Gastrocnemius medialis (tissue), 4 donors: ENCODE measurements at regions not wholly inside any gene's neighbourhood (a gene's known extent, or its start where the extent isn't known, plus 50 kb on each side); places are given as distances from the start of the nearest gene placed in this dataset.
"Not testable (repeated sequence)": the region's sequence is repeated elsewhere in the genome, so short reads cannot be mapped to it uniquely, and the experiment has no call there.

ENCODE experiments used
- ATAC-seq, 2 donors: fragments of 150-250 bp; one replicate each; pipeline ENCODE4 v1.9.1; 2016
- DNase-seq, 2 donors: peaks; one replicate each; pipeline ENCODE4 v3.0.0-alpha.2; 2019
- H3K27ac ChIP-seq, 4 donors: fragments of 200-600 bp; sonication (generic); 1 replicate in 1 of 4; 2 replicates in 3 of 4; pipeline ENCODE4 v1.5.1; 2016 to 2018; ENCODE audit warnings: mild to moderate bottlenecking in 2 of 4, moderate library complexity in 1 of 4
- H3K27me3 ChIP-seq, 3 donors: fragments of 200-600 bp; sonication (generic) in 2 of 3; 1 replicate in 1 of 3; 2 replicates in 2 of 3; pipeline versions ENCODE4 v1.5.1 to v1.6.0; 2016 to 2019; ENCODE audit warnings: mild to moderate bottlenecking in 1 of 3, moderate library complexity in 1 of 3
- H3K36me3 ChIP-seq, 2 donors: fragments of 200-600 bp; sonication (generic) in 1 of 2; one replicate each; pipeline ENCODE4 v1.5.1; 2017 to 2018
- H3K4me1 ChIP-seq, 2 donors: fragments of 200-600 bp; sonication (generic) in 1 of 2; one replicate each; pipeline ENCODE4 v1.5.1; 2016 to 2017; ENCODE audit warnings: mild to moderate bottlenecking in 2 of 2
- H3K4me3 ChIP-seq, 4 donors: fragments of 200-600 bp; sonication (generic) in 3 of 4; 1 replicate in 1 of 4; 2 replicates in 3 of 4; pipeline ENCODE4 v1.5.1; 2016 to 2019; ENCODE audit warnings: mild to moderate bottlenecking in 2 of 4
- H3K9me3 ChIP-seq, 3 donors: fragments of 200-600 bp; sonication (generic) in 2 of 3; 1 replicate in 1 of 3; 2 replicates in 2 of 3; pipeline ENCODE4 v1.5.1; 2016 to 2019
- POLR2A ChIP-seq, 2 donors: fragments of 450-650 bp; IDR thresholded peaks; one replicate each; pipeline ENCODE4 v1.6.1; 2017; ENCODE audit warnings: antibody characterized with exemption in 2 of 2, mild to moderate bottlenecking in 2 of 2, moderate library complexity in 2 of 2
- in situ Hi-C, 4 donors: fragments of 200-750 bp; cut with MboI; loops; one replicate each; pipeline versions ENCODE4 v1.15.0 to v1.8.0; 2017; ENCODE audit warnings: low sequenced_read_pairs in 4 of 4
- intact Hi-C: fragments of 100-400 bp; cut with DNase I; formaldehyde crosslinking; loops from one replicate; pipeline ENCODE4 v1.15.1; 2023; ENCODE audit warnings: low total_unique reads
- TF ChIP-seq, protein P1 (sequence below), 5 experiments: fragments of 450-650 bp in 3 of 5; fragments of 200-600 bp in 2 of 5; sonication (generic) in 2 of 5; IDR thresholded peaks in 4 of 5; conservative IDR thresholded peaks in 1 of 5; 1 replicate in 4 of 5; 2 replicates in 1 of 5; pipeline ENCODE4 v1.5.1; 2016 to 2019; ENCODE audit warnings: antibody characterized with exemption in 5 of 5, mild to moderate bottlenecking in 3 of 5, moderate library complexity in 3 of 5

DNA sequence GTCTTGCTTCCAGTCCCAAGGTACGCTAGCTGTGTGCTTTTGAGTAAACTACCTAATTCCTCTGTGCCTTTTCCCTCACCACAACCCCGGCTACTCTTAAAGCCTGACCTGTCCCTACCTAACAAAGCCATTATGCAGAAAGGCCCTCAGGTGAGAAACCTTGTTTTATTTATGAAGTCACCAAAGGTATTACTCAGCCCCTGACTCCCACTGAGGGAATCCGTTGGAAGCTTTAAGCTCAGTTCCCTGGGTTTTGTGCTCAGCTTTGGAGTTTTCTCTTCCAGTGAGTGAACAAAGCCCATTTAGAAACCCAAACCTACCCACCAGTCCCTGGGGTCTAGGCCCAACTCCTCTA is 90.9 kb downstream of the APIP start:
- Histone ChIP-seq H3K4me3 (no peak overlapping the region), H3K4me1 (no peaks in the 10 kb centered on the region), H3K27ac (no peak overlapping the region), H3K36me3 (no peaks in the 10 kb centered on the region), H3K9me3 (no peaks in the 10 kb centered on the region), H3K27me3 (no peaks in the 10 kb centered on the region)
- TF ChIP-seq POLR2A (IDR thresholded peaks at IDR 0.05), result no peak
- TF ChIP-seq, protein P1, sequence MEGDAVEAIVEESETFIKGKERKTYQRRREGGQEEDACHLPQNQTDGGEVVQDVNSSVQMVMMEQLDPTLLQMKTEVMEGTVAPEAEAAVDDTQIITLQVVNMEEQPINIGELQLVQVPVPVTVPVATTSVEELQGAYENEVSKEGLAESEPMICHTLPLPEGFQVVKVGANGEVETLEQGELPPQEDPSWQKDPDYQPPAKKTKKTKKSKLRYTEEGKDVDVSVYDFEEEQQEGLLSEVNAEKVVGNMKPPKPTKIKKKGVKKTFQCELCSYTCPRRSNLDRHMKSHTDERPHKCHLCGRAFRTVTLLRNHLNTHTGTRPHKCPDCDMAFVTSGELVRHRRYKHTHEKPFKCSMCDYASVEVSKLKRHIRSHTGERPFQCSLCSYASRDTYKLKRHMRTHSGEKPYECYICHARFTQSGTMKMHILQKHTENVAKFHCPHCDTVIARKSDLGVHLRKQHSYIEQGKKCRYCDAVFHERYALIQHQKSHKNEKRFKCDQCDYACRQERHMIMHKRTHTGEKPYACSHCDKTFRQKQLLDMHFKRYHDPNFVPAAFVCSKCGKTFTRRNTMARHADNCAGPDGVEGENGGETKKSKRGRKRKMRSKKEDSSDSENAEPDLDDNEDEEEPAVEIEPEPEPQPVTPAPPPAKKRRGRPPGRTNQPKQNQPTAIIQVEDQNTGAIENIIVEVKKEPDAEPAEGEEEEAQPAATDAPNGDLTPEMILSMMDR (IDR thresholded peaks at IDR 0.05 in 4 of 5, conservative IDR thresholded peaks at IDR 0.05 in 1 of 5), result no peak
- no peak for DNase-seq
- ATAC-seq, result no peak
- in situ Hi-C loops, result no loop called here
- intact Hi-C loops, result no loop called here

DNA sequence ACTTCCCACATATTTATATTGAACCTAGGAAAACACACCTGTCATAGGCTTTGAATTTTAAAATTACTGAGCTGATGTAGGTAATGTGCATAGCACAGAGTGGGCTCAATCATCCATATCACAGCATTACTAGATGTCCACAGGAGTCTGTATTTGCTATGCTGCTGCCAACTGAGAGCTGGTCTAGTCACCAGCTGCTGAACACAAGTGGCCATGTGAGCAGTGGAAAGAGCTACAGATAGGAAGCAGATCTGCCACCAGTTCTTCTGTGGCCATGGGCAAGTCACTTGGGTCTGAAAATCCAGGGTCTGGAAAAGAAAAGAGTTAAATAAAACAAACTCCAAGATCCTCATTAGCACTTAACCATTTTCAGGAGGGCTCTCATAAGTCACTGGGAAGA is 91.8 kb downstream of the APIP start:
- ATAC-seq, result no peak

DNA sequence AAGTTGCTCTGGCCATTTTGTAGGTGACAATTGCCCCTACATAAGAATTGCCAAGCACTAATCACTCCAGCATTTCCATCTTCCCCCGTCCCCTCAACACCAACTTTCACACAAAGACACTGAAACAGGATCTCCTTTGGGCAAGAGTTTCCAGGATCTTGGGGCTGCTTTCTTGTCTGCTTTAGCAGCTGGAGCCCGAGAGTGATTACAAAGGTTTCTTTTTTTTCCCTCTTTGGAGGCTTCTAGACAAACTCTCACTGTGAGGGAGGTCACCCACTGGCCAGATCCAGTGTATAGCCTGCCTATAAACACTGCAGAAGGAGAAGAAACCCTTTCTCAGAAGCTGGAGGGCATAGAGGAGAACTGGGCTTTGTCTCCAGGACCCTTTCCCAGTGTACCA is 92.5 kb downstream of the APIP start:
- H3K4me1 ChIP-seq, result no peaks in the 10 kb centered on the region
- TF ChIP-seq, protein P1 (IDR thresholded peaks at IDR 0.05 in 4 of 5, conservative IDR thresholded peaks at IDR 0.05 in 1 of 5), result no peak
- no peak for TF ChIP-seq POLR2A (IDR thresholded peaks at IDR 0.05)
- intact Hi-C loops (no loop called here), in situ Hi-C loops (no loop called here)
- H3K27ac ChIP-seq, result no peak overlapping the region
- H3K9me3 ChIP-seq, result no peaks in the 10 kb centered on the region
- H3K36me3 ChIP-seq, result no peaks in the 10 kb centered on the region
- ATAC-seq (no peak), DNase-seq (no peak)
- H3K27me3 ChIP-seq, result no peaks in the 10 kb centered on the region
- no peak overlapping the region for H3K4me3 ChIP-seq

More for the DNA sequence above, 91.8 kb downstream of the APIP start:
- no peaks in the 10 kb centered on the region for H3K36me3 ChIP-seq
- no peak overlapping the region for H3K4me3 ChIP-seq
- H3K9me3 ChIP-seq, result no peaks in the 10 kb centered on the region
- no peaks in the 10 kb centered on the region for H3K4me1 ChIP-seq
- no peaks in the 10 kb centered on the region for H3K27me3 ChIP-seq
- intact Hi-C loops (no loop called here), in situ Hi-C loops (no loop called here)
- TF ChIP-seq POLR2A (IDR thresholded peaks at IDR 0.05), result no peak
- TF ChIP-seq, protein P1 (IDR thresholded peaks at IDR 0.05 in 4 of 5, conservative IDR thresholded peaks at IDR 0.05 in 1 of 5), result no peak
- H3K27ac ChIP-seq, result no peak overlapping the region
- no peak for DNase-seq

DNA sequence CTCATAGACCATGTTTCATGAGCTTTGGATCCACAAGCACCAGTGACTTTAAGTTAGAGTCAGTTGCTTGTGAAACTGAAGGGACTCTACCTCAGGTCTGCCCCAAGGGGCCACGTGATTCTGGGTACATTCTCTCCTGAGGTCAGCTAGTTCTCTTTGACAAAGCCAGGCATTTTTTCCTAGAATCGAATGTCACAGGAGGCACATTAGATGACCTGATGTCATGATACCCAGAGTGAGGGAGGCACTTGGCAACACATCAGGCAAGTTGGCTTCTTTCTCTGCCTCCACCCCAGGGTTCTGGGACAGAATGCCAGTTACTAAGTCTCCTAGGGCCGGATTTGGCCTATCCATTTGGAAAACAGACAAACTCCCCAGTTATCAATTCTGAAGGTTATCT is 93.0 kb downstream of the APIP start:
- no peak overlapping the region for H3K4me3 ChIP-seq
- TF ChIP-seq, protein P1 (IDR thresholded peaks at IDR 0.05 in 4 of 5, conservative IDR thresholded peaks at IDR 0.05 in 1 of 5), result no peak
- no peak for TF ChIP-seq POLR2A (IDR thresholded peaks at IDR 0.05)
- ATAC-seq (no peak), DNase-seq (no peak)
- no peaks in the 10 kb centered on the region for H3K36me3 ChIP-seq
- no peaks in the 10 kb centered on the region for H3K27me3 ChIP-seq
- H3K4me1 ChIP-seq, result no peaks in the 10 kb centered on the region
- in situ Hi-C loops, result no loop called here
- no peak overlapping the region for H3K27ac ChIP-seq
- intact Hi-C loops, result no loop called here
- no peaks in the 10 kb centered on the region for H3K9me3 ChIP-seq

DNA sequence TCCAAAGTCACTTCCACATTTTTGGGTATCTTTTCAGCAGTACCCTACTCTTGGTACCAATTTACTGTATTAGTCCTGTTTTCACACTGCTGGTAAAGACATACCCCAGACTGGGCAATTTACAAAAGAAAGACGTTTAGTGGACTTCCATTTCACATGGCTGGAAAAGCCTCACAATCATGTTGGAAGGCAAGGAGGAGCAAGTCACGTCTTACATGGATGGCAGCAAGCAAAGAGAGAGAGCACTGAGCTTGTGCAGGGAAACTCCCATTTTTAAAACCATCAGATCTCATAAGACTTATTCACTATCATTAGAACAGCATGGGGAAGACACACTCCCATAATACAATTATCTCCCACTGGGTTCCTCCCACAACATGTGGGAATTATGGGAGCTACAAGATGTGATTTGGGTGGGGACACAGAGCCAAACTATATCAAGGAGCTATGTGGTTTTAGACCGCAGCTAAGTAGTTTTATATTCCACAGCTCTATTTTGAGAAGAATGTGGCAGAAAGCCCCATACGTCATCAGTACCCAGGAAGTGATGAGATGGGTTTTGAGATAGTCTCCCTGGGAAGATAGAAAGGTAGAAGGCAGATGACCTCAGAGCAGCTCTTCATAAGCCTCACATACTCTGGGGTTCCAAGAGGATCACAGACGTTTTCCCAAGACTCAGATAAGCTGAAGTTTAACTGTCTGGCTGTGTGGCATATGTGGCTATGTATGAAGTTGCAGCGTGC is 96.3 kb downstream of the APIP start:
- no peak overlapping the region for H3K4me3 ChIP-seq
- no peaks in the 10 kb centered on the region for H3K36me3 ChIP-seq
- in situ Hi-C loops (no loop called here), intact Hi-C loops (no loop called here)
- H3K4me1 ChIP-seq, result no peaks in the 10 kb centered on the region
- no peak for ATAC-seq
- no peak for DNase-seq
- TF ChIP-seq POLR2A (IDR thresholded peaks at IDR 0.05), result no peak
- TF ChIP-seq, protein P1 (IDR thresholded peaks at IDR 0.05 in 4 of 5, conservative IDR thresholded peaks at IDR 0.05 in 1 of 5), result no peak
- H3K27ac ChIP-seq, result no peak overlapping the region
- no peaks in the 10 kb centered on the region for H3K27me3 ChIP-seq
- H3K9me3 ChIP-seq, result no peaks in the 10 kb centered on the region

DNA sequence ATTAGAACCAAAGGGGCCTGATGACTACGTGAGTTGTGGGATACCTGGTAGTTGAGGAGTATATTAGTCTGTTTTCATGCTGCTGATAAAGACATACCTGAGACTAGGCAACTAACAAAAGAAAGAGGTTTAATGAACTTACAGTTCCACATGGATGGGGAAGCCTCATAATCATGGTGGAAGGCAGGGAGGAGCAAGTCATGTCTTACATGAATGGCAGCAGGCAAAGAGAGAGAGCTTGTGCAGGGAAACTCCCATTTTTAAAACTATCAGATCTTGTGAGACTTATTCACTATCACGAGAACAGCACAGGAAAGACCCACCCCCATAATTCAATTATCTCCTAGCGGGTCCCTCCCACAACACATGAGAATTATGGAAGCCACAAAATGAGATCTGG is 98.4 kb downstream of the APIP start:
- H3K36me3 ChIP-seq, intact Hi-C loops, H3K27ac ChIP-seq, H3K4me3 ChIP-seq, H3K9me3 ChIP-seq, H3K27me3 ChIP-seq, DNase-seq, in situ Hi-C loops, ATAC-seq, H3K4me1 ChIP-seq: not testable (repeated sequence)
